GM03348 (cell line): ENCODE measurements at regions not wholly inside any gene's neighbourhood (a gene's known extent, or its start where the extent isn't known, plus 50 kb on each side); places are given as distances from the start of the nearest gene placed in this dataset.
A peak's percentile ranks its signal among the peaks of the same experiment; 100 is the strongest.
"Not testable (repeated sequence)": the region's sequence is repeated elsewhere in the genome, so short reads cannot be mapped to it uniquely, and the experiment has no call there.

Experiments
- DNase-seq: peaks from one replicate; pipeline ENCODE4 v3.0.0; 2012; ENCODE audit warnings: low spot score

- DNase-seq, result no peak
Observed at GRCh38 chr7:149682038-149682437, 91.3 kb downstream of the ZNF467 start.

GRCh38 chr7:149681274-149681673, 92.1 kb downstream of the ZNF467 start:
- DNase-seq, result no peak

GRCh38 chr7:149680331-149681025, 92.9 kb downstream of the ZNF467 start:
- no peak for DNase-seq

- DNase-seq, result not testable (repeated sequence)
Observed at GRCh38 chr7:149674728-149675385, 98.5 kb downstream of the ZNF467 start.

GRCh38 chr7:149673006-149673405, 100.4 kb downstream of the ZNF467 start:
- DNase-seq, result no peak

- peak; percentile 38 for DNase-seq
Observed at GRCh38 chr7:149670288-149670687, 103.1 kb downstream of the ZNF467 start.

- DNase-seq, result peak; percentile 37
Observed at GRCh38 chr7:149669121-149669818, 104.1 kb downstream of the ZNF467 start.

GRCh38 chr7:149666360-149666945, 106.9 kb downstream of the ZNF467 start:
- no peak for DNase-seq

- DNase-seq, result not testable (repeated sequence)
Observed at GRCh38 chr7:149665618-149666017, 107.8 kb downstream of the ZNF467 start.

GRCh38 chr7:149664666-149665065, 108.7 kb downstream of the ZNF467 start:
- no peak for DNase-seq

- no peak for DNase-seq
Observed at GRCh38 chr7:149664176-149664575, 109.2 kb downstream of the ZNF467 start.

- peak; percentile 47 for DNase-seq
Observed at GRCh38 chr7:149662591-149663095, 110.7 kb downstream of the ZNF467 start.

- no peak for DNase-seq
Observed at GRCh38 chr7:149655784-149656183, 117.6 kb downstream of the ZNF467 start.

- no peak for DNase-seq
Observed at GRCh38 chr7:149654588-149654987, 118.8 kb downstream of the ZNF467 start.

GRCh38 chr7:149650190-149650589, 123.2 kb downstream of the ZNF467 start:
- DNase-seq, result not testable (repeated sequence)

- no peak for DNase-seq
Observed at GRCh38 chr7:149644754-149645153, 128.6 kb downstream of the ZNF467 start.

- DNase-seq, result no peak
Observed at GRCh38 chr7:149642589-149642988, 130.8 kb downstream of the ZNF467 start.

- DNase-seq, result no peak
Observed at GRCh38 chr7:149638566-149639320, 134.6 kb downstream of the ZNF467 start.

GRCh38 chr7:149637911-149638565, 135.3 kb downstream of the ZNF467 start:
- no peak for DNase-seq

GRCh38 chr7:149635561-149636329, 137.6 kb downstream of the ZNF467 start:
- no peak for DNase-seq
